OCI-LY3 (cell line): ENCODE measurements at regions not wholly inside any gene's neighbourhood (a gene's known extent, or its start where the extent isn't known, plus 50 kb on each side); places are given as distances from the start of the nearest gene placed in this dataset.

Source experiments
- EZH2phosphoT487 ChIP-seq: fragments of 200-600 bp; shearing (Covaris generic); IDR thresholded peaks from 2 replicates; pipeline ENCODE4 v1.6.1; 2018; ENCODE audit warnings: antibody characterized with exemption, mixed run types, low read depth
- TF ChIP-seq, protein P1 (sequence below): fragments of 200-600, 300-600 bp; sonication (generic); IDR thresholded peaks from 2 replicates; pipeline ENCODE4 v1.5.1; 2014; ENCODE audit warnings: antibody characterized with exemption, low read length, low read depth

GRCh38 chr6:140343128-140343527 lies 968.7 kb upstream of the CITED2 start:
- TF ChIP-seq, protein P1, sequence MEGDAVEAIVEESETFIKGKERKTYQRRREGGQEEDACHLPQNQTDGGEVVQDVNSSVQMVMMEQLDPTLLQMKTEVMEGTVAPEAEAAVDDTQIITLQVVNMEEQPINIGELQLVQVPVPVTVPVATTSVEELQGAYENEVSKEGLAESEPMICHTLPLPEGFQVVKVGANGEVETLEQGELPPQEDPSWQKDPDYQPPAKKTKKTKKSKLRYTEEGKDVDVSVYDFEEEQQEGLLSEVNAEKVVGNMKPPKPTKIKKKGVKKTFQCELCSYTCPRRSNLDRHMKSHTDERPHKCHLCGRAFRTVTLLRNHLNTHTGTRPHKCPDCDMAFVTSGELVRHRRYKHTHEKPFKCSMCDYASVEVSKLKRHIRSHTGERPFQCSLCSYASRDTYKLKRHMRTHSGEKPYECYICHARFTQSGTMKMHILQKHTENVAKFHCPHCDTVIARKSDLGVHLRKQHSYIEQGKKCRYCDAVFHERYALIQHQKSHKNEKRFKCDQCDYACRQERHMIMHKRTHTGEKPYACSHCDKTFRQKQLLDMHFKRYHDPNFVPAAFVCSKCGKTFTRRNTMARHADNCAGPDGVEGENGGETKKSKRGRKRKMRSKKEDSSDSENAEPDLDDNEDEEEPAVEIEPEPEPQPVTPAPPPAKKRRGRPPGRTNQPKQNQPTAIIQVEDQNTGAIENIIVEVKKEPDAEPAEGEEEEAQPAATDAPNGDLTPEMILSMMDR: no peak
- TF ChIP-seq EZH2phosphoT487: no peak
